Mammary epithelial cell (primary cell): ENCODE measurements at regions not wholly inside any gene's neighbourhood (a gene's known extent, or its start where the extent isn't known, plus 50 kb on each side); places are given as distances from the start of the nearest gene placed in this dataset.

Experiments
- EZH2 ChIP-seq: IDR thresholded peaks from 2 replicates; pipeline ENCODE4 v1.6.1; 2012; ENCODE audit warnings: low read length, inconsistent platforms, borderline replicate concordance
- TF ChIP-seq, protein P1 (sequence below), 2 donors: IDR thresholded peaks in 1 of 2; conservative IDR thresholded peaks in 1 of 2; 2 replicates each; pipeline ENCODE4 v1.5.1; 2011 to 2012; ENCODE audit warnings: inconsistent platforms in 2 of 2, low read length in 2 of 2, mild to moderate bottlenecking in 2 of 2, control low read depth in 1 of 2, low read depth in 1 of 2; ENCODE audit not compliant: insufficient read depth in 1 of 2; ENCODE audit errors: extremely low read depth in 1 of 2

- TF ChIP-seq, protein P1, sequence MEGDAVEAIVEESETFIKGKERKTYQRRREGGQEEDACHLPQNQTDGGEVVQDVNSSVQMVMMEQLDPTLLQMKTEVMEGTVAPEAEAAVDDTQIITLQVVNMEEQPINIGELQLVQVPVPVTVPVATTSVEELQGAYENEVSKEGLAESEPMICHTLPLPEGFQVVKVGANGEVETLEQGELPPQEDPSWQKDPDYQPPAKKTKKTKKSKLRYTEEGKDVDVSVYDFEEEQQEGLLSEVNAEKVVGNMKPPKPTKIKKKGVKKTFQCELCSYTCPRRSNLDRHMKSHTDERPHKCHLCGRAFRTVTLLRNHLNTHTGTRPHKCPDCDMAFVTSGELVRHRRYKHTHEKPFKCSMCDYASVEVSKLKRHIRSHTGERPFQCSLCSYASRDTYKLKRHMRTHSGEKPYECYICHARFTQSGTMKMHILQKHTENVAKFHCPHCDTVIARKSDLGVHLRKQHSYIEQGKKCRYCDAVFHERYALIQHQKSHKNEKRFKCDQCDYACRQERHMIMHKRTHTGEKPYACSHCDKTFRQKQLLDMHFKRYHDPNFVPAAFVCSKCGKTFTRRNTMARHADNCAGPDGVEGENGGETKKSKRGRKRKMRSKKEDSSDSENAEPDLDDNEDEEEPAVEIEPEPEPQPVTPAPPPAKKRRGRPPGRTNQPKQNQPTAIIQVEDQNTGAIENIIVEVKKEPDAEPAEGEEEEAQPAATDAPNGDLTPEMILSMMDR (conservative IDR thresholded peaks at IDR 0.05 in 1 of 2, IDR thresholded peaks at IDR 0.05 in 1 of 2; ENCODE audit: extremely low read depth in 1 of 2, insufficient read depth in 1 of 2, low read depth in 1 of 2, low read length in 2 of 2): no peak
- TF ChIP-seq EZH2: no peak
These were observed 573.8 kb downstream of the EPM2A start for GRCh38 chr6:145161501-145161900.
